Tibial nerve (tissue), 4 donors: ENCODE measurements at regions not wholly inside any gene's neighbourhood (a gene's known extent, or its start where the extent isn't known, plus 50 kb on each side); places are given as distances from the start of the nearest gene placed in this dataset.

Source experiments
- DNase-seq, 2 donors: peaks; one replicate each; pipeline ENCODE4 v3.0.0-alpha.2; 2019; ENCODE audit warnings: low spot score in 2 of 2
- H3K27ac ChIP-seq, 4 donors: fragments of 200-600 bp; sonication (generic) in 3 of 4; one replicate each; pipeline ENCODE4 v1.5.1; 2017 to 2019; ENCODE audit warnings: mild to moderate bottlenecking in 1 of 4
- H3K27me3 ChIP-seq, 2 donors: fragments of 200-600 bp; sonication (generic) in 1 of 2; one replicate each; pipeline versions ENCODE4 v1.5.1 to v1.6.0; 2017 to 2019
- H3K36me3 ChIP-seq, 3 donors: fragments of 200-600 bp; sonication (generic); one replicate each; pipeline ENCODE4 v1.5.1; 2018 to 2019
- H3K4me1 ChIP-seq, 4 donors: fragments of 200-600 bp; sonication (generic) in 3 of 4; one replicate each; pipeline ENCODE4 v1.5.1; 2017 to 2019
- H3K4me3 ChIP-seq, 4 donors: fragments of 200-600 bp; sonication (generic) in 3 of 4; one replicate each; pipeline ENCODE4 v1.5.1; 2017 to 2019; ENCODE audit warnings: mild to moderate bottlenecking in 1 of 4, moderate library complexity in 1 of 4
- H3K9me3 ChIP-seq, 4 donors: fragments of 200-600 bp; sonication (generic) in 3 of 4; one replicate each; pipeline ENCODE4 v1.5.1; 2017 to 2019
- CTCF ChIP-seq, 5 experiments: fragments of 200-600 bp in 3 of 5; fragments of 450-650 bp in 2 of 5; sonication (generic) in 3 of 5; IDR thresholded peaks; one replicate each; pipeline ENCODE4 v1.5.1; 2016 to 2019; ENCODE audit warnings: antibody characterized with exemption in 5 of 5, mild to moderate bottlenecking in 3 of 5, moderate library complexity in 2 of 5
- EP300 ChIP-seq, 2 donors: sonication (generic); formaldehyde crosslinking; IDR thresholded peaks; one replicate each; pipeline ENCODE4 v1.6.1; 2017; ENCODE audit warnings: antibody characterized with exemption in 2 of 2, mild to moderate bottlenecking in 1 of 2
- POLR2A ChIP-seq, 2 donors: fragments of 450-650 bp; IDR thresholded peaks; one replicate each; pipeline ENCODE4 v1.6.1; 2017; ENCODE audit warnings: antibody characterized with exemption in 2 of 2, mild to moderate bottlenecking in 2 of 2, moderate library complexity in 2 of 2
- WGBS, 2 donors: methylation state at CpG; one replicate each; pipeline ENCODE4 v1.1.5; 2018; 5-methylcytosine and 5-hydroxymethylcytosine counted together

GRCh38 chr6:28764761-28765282 is 159.0 kb downstream of the TRIM27 start:
- 15 to 36% methylated on average over 15 of the region's 15 CpGs for WGBS, 2 donors
- Histone ChIP-seq H3K9me3 (peaks cover 0 to 23% (median 0%) of the 10 kb centered on the region in 4 donors), H3K4me3 (no peak overlapping the region), H3K27ac (no peak overlapping the region), H3K27me3 (peaks cover 0 to 88% of the 10 kb centered on the region in 2 donors), H3K36me3 (no peaks in the 10 kb centered on the region), H3K4me1 (peaks cover 0 to 7% (median 0%) of the 10 kb centered on the region in 4 donors)
- DNase-seq: no peak
- TF ChIP-seq CTCF (IDR thresholded peaks at IDR 0.05) (no peak), EP300 (IDR thresholded peaks at IDR 0.05) (no peak), POLR2A (IDR thresholded peaks at IDR 0.05) (no peak)

GRCh38 chr6:28765978-28766351 is 157.8 kb downstream of the TRIM27 start:
- Histone ChIP-seq H3K9me3 (peaks cover 0 to 23% (median 0%) of the 10 kb centered on the region in 4 donors), H3K36me3 (no peaks in the 10 kb centered on the region), H3K27me3 (peaks cover 0 to 92% of the 10 kb centered on the region in 2 donors), H3K27ac (no peak overlapping the region), H3K4me1 (peaks cover 0 to 7% (median 0%) of the 10 kb centered on the region in 4 donors), H3K4me3 (no peak overlapping the region)
- TF ChIP-seq POLR2A (IDR thresholded peaks at IDR 0.05): no peak
- no peak for TF ChIP-seq EP300 (IDR thresholded peaks at IDR 0.05)
- TF ChIP-seq CTCF (IDR thresholded peaks at IDR 0.05): no peak
- whole genome bisulfite sequencing, 2 donors: 0 to 1% methylated on average over 13 of the region's 13 CpGs
- no peak for DNase-seq

GRCh38 chr6:28766426-28766825 is 157.4 kb downstream of the TRIM27 start:
- Histone ChIP-seq H3K36me3 (no peaks in the 10 kb centered on the region), H3K4me1 (peaks cover 0 to 7% (median 0%) of the 10 kb centered on the region in 4 donors), H3K4me3 (no peak overlapping the region), H3K27me3 (peaks cover 0 to 92% of the 10 kb centered on the region in 2 donors), H3K27ac (no peak overlapping the region), H3K9me3 (peaks cover 0 to 23% (median 0%) of the 10 kb centered on the region in 4 donors)
- DNase-seq: no peak
- TF ChIP-seq CTCF (IDR thresholded peaks at IDR 0.05) (no peak), POLR2A (IDR thresholded peaks at IDR 0.05) (no peak), EP300 (IDR thresholded peaks at IDR 0.05) (no peak)
- WGBS, 2 donors: 1% methylated on average over 5 of the region's 5 CpGs

GRCh38 chr6:28767133-28767532 is 156.7 kb downstream of the TRIM27 start:
- Histone ChIP-seq H3K27ac (no peak overlapping the region), H3K9me3 (peaks cover 0 to 23% (median 0%) of the 10 kb centered on the region in 4 donors), H3K4me3 (no peak overlapping the region), H3K4me1 (peaks cover 0 to 7% (median 0%) of the 10 kb centered on the region in 4 donors), H3K27me3 (peaks cover 0 to 98% of the 10 kb centered on the region in 2 donors), H3K36me3 (no peaks in the 10 kb centered on the region)
- WGBS, 2 donors: 22% methylated on average over 4 of the region's 4 CpGs
- DNase-seq: no peak
- no peak for TF ChIP-seq EP300 (IDR thresholded peaks at IDR 0.05)
- TF ChIP-seq POLR2A (IDR thresholded peaks at IDR 0.05): no peak
- TF ChIP-seq CTCF (IDR thresholded peaks at IDR 0.05): no peak

- no peak for DNase-seq
- WGBS, 2 donors: 35 to 36% methylated on average over 5 of the region's 5 CpGs
- Histone ChIP-seq H3K4me3 (no peak overlapping the region), H3K27ac (no peak overlapping the region), H3K36me3 (no peaks in the 10 kb centered on the region), H3K27me3 (peaks cover 0 to 99% of the 10 kb centered on the region in 2 donors), H3K4me1 (peaks cover 0 to 7% (median 0%) of the 10 kb centered on the region in 4 donors), H3K9me3 (peaks cover 0 to 23% (median 0%) of the 10 kb centered on the region in 4 donors)
- TF ChIP-seq CTCF (IDR thresholded peaks at IDR 0.05): no peak
- TF ChIP-seq POLR2A (IDR thresholded peaks at IDR 0.05): no peak
- TF ChIP-seq EP300 (IDR thresholded peaks at IDR 0.05): no peak
Measured at GRCh38 chr6:28767691-28768090, 156.1 kb downstream of the TRIM27 start.
